Ovary (tissue), 3 donors: ENCODE measurements at regions not wholly inside any gene's neighbourhood (a gene's known extent, or its start where the extent isn't known, plus 50 kb on each side); places are given as distances from the start of the nearest gene placed in this dataset.

Experiments used
- CTCF ChIP-seq, 3 donors: fragments of 450-650 bp in 2 of 3; fragments of 200-600 bp in 1 of 3; IDR thresholded peaks; one replicate each; pipeline versions ENCODE4 v1.5.1 to v1.8.0; 2016 to 2022; ENCODE audit warnings: antibody characterized with exemption in 3 of 3, mild to moderate bottlenecking in 1 of 3
- EP300 ChIP-seq: sonication (generic); formaldehyde crosslinking; IDR thresholded peaks from one replicate; pipeline ENCODE4 v1.6.1; 2017; ENCODE audit warnings: antibody characterized with exemption
- POLR2A ChIP-seq: fragments of 450-650 bp; IDR thresholded peaks from one replicate; pipeline ENCODE4 v1.6.1; 2017; ENCODE audit warnings: antibody characterized with exemption, mild to moderate bottlenecking, moderate library complexity
- donor health status: DM: no; HTN: no; CAD: no.

GRCh38 chr6:23681743-23682142 is 444.3 kb upstream of the NRSN1 start:
- no peak for TF ChIP-seq CTCF (IDR thresholded peaks at IDR 0.05)
- no peak for TF ChIP-seq EP300
- TF ChIP-seq POLR2A: no peak
